ENCODE measurements at regions not wholly inside any gene's neighbourhood (a gene's known extent, or its start where the extent isn't known, plus 50 kb on each side); places are given as distances from the start of the nearest gene placed in this dataset.

DNA sequence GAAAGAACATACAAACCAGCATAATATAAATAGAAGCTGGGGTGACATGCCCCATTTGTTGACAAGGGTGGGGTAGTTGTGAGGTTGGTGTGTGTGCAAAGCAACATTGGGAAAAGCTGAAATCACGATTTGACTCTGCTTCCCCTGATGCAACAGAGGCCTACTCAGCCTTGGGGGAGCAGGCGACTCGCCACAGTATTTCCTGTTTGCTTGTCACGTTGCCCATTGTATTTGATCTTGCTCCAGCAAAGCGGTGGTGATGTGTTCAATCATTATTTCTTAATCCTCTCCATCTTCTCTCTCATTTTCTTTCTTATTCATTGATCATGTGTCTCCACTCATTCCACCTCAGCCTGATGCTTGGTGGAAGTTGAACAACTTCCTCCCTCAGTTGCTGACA is 165.8 kb upstream of the CITED2 start:
- no peaks in the 10 kb centered on the region for H3K36me3 ChIP-seq (ENCODE audit: low read depth)
- DNase-seq (ENCODE audit: low spot score) (no peak), ATAC-seq (ENCODE audit: low read depth) (peak; percentile 26; the same call in 1 of the 3 replicates)
- TF ChIP-seq, protein P1, sequence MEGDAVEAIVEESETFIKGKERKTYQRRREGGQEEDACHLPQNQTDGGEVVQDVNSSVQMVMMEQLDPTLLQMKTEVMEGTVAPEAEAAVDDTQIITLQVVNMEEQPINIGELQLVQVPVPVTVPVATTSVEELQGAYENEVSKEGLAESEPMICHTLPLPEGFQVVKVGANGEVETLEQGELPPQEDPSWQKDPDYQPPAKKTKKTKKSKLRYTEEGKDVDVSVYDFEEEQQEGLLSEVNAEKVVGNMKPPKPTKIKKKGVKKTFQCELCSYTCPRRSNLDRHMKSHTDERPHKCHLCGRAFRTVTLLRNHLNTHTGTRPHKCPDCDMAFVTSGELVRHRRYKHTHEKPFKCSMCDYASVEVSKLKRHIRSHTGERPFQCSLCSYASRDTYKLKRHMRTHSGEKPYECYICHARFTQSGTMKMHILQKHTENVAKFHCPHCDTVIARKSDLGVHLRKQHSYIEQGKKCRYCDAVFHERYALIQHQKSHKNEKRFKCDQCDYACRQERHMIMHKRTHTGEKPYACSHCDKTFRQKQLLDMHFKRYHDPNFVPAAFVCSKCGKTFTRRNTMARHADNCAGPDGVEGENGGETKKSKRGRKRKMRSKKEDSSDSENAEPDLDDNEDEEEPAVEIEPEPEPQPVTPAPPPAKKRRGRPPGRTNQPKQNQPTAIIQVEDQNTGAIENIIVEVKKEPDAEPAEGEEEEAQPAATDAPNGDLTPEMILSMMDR (IDR thresholded peaks at IDR 0.05; ENCODE audit: poor library complexity, severe bottlenecking): no peak
- peaks cover 11% of the 10 kb centered on the region for H3K4me1 ChIP-seq (ENCODE audit: insufficient read depth, poor library complexity, severe bottlenecking)
- no peaks in the 10 kb centered on the region for H3K27me3 ChIP-seq (ENCODE audit: insufficient read depth, poor library complexity, severe bottlenecking)
- H3K4me3 ChIP-seq (ENCODE audit: severe bottlenecking): no peak overlapping the region
- peak overlapping the region; percentile 42 for H3K27ac ChIP-seq (ENCODE audit: poor library complexity, severe bottlenecking)
- no peaks in the 10 kb centered on the region for H3K9me3 ChIP-seq (ENCODE audit: severe bottlenecking)

DNA sequence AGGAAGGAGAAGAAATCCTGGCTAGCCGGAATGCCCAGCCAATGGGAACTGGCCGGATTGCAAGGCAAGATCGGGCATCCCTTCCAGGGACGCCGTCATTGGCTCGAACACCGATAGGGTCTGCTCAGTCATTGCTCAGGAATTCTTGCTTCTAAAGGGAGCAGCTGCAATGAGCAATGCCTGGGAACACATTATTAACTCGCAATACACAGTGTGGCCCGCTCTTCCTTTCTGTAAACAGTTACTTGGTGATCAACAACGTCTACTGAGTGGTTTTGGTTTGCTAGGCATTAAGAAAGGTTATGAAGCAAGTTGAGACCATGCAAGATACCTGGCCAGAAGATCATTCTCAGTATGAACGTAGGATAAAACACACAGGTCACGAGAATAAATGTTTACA is 165.4 kb upstream of the CITED2 start:
- H3K36me3 ChIP-seq (ENCODE audit: low read depth): no peaks in the 10 kb centered on the region
- no peaks in the 10 kb centered on the region for H3K9me3 ChIP-seq (ENCODE audit: severe bottlenecking)
- ATAC-seq (ENCODE audit: low read depth) (peak; percentile 99), DNase-seq (ENCODE audit: low spot score) (peak; percentile 83)
- H3K4me3 ChIP-seq (ENCODE audit: severe bottlenecking): no peak overlapping the region
- no peaks in the 10 kb centered on the region for H3K27me3 ChIP-seq (ENCODE audit: insufficient read depth, poor library complexity, severe bottlenecking)
- H3K27ac ChIP-seq (ENCODE audit: poor library complexity, severe bottlenecking): peak overlapping the region; percentile 42
- peaks cover 11% of the 10 kb centered on the region for H3K4me1 ChIP-seq (ENCODE audit: insufficient read depth, poor library complexity, severe bottlenecking)
- TF ChIP-seq, protein P1 (IDR thresholded peaks at IDR 0.05; ENCODE audit: poor library complexity, severe bottlenecking): no peak

DNA sequence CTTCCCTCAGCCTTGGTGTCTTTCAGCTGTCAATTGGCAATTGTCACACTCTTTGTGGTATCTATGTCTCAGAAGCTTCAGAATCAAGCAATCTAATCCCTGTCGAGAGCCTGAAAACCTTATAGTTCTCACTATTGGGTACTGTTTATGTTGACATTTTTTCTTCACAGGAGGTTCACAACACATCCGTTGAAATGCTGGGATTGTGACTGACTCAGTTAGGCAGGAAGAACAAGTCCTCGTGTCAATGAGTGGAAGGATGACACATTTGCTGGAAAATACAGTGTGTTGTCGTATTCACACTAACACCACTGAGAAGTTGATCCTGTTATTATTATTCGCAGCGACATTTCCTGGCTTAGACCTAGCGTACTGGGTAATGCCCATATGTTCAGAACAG is 163.9 kb upstream of the CITED2 start:
- Histone ChIP-seq H3K4me1 (ENCODE audit: insufficient read depth, poor library complexity, severe bottlenecking) (peaks cover 19% of the 10 kb centered on the region), H3K4me3 (ENCODE audit: severe bottlenecking) (no peak overlapping the region), H3K27ac (ENCODE audit: poor library complexity, severe bottlenecking) (no peak overlapping the region), H3K27me3 (ENCODE audit: insufficient read depth, poor library complexity, severe bottlenecking) (no peaks in the 10 kb centered on the region), H3K9me3 (ENCODE audit: severe bottlenecking) (no peaks in the 10 kb centered on the region), H3K36me3 (ENCODE audit: low read depth) (no peaks in the 10 kb centered on the region)
- ATAC-seq (ENCODE audit: low read depth) (no peak), DNase-seq (ENCODE audit: low spot score) (no peak)
- TF ChIP-seq, protein P1 (IDR thresholded peaks at IDR 0.05; ENCODE audit: poor library complexity, severe bottlenecking): no peak

DNA sequence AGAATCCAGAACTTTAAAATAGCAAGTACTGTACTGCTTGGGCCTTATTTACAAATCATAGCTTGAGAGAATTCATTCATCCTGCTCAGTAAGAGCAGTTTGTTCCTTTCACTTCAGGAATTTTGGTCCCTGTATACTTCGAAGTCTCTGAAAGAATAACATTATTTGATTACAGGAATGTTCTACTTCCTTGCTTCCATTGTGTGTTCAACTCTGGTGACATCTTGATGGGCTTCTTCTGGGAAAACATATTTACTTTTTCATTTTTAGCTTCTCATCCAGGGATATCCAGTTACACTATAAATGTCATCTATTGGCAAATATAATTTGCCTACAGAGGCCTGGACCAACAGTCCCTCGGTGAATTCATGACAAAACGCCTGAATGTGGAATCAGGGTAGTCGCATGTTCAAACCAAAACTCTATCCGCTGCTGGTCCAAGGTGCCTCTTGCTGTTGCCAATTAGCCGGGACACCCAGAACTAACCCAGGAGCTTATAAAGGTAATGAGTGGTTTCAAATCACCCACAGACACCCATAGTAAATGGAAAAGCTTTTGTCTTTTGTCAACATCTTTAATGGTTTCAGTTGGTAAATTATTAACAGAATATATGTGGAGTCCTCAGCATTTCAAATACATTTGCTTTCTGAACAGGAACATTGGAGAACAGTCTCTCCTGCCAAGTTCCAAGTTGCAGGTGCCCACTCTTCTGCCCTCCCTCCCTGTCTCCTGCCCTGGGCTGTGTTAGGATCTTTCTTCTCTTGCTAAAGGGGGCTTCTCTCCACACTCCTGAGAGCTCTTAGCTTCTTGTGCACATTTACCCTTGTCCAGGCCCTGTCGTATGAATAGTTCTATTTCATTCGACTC is 162.5 kb upstream of the CITED2 start:
- no peak overlapping the region for H3K27ac ChIP-seq (ENCODE audit: poor library complexity, severe bottlenecking)
- no peak for DNase-seq (ENCODE audit: low spot score)
- no peaks in the 10 kb centered on the region for H3K36me3 ChIP-seq (ENCODE audit: low read depth)
- no peak for ATAC-seq (ENCODE audit: low read depth)
- peaks cover 21% of the 10 kb centered on the region for H3K4me1 ChIP-seq (ENCODE audit: insufficient read depth, poor library complexity, severe bottlenecking)
- TF ChIP-seq, protein P1 (IDR thresholded peaks at IDR 0.05; ENCODE audit: poor library complexity, severe bottlenecking): no peak
- H3K9me3 ChIP-seq (ENCODE audit: severe bottlenecking): no peaks in the 10 kb centered on the region
- H3K4me3 ChIP-seq (ENCODE audit: severe bottlenecking): no peak overlapping the region
- H3K27me3 ChIP-seq (ENCODE audit: insufficient read depth, poor library complexity, severe bottlenecking): no peaks in the 10 kb centered on the region

Data from RWPE2 (cell line).